ENCODE measurements at regions not wholly inside any gene's neighbourhood (a gene's known extent, or its start where the extent isn't known, plus 50 kb on each side); places are given as distances from the start of the nearest gene placed in this dataset.

DNA sequence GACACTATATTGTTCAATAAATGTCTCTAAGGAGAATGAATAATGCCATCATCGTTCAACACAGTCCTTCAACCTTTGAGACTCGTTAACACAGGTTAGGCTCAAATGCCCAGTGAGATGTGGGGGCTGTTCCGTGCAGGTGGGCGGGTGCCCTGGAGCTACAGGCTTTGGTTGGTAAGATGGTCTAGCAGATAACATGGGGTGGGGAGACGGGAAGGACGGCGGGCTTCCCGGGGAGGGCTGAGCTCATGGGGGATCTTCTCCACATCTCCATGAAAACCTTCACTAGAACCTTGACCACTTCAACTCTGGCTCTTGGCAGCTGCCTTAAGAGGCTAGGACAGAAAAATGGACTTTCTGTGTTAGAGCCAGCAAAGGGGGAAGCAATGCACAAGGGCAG lies 134.1 kb upstream of the TCERG1L start:
- DNase-seq = no peak

DNA sequence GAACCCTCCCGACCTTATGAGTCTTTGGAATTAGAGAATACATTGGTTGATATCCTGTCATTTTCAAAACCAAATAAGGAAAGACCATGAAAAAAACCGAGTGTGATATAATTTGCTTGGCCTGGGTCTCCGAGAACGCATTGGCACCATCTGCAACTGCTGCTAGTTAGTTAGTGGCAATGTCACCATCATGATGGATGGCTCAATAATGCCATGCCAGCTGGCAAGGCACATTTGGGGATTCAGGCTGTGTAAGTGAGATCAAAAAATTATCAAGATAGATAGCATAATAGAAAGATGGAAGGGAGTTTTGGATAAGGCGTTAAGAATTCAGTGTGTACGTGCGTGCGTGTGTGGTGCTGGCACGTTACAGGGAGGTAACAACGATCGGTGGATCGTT lies 134.7 kb upstream of the TCERG1L start:
- no peak for DNase-seq

DNA sequence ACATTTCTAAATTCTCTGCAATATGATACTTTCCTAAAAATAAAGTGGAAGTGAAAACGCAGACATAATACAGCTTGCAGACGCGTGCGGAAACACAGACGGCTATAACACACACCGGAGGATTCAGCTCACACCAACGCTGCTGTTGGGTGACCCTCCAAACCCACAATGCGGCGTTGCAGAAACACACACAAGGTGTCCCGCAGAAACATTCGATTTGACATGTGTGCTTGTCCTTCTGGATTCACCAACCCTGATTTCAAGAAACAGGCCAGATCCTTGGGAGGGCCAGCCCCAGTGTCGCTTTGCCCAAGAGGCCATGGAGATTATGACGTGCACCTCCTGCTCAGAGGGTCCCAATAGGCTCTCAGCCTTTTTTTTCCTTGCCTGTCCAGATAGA lies 136.7 kb upstream of the TCERG1L start:
- no peak for DNase-seq

DNA sequence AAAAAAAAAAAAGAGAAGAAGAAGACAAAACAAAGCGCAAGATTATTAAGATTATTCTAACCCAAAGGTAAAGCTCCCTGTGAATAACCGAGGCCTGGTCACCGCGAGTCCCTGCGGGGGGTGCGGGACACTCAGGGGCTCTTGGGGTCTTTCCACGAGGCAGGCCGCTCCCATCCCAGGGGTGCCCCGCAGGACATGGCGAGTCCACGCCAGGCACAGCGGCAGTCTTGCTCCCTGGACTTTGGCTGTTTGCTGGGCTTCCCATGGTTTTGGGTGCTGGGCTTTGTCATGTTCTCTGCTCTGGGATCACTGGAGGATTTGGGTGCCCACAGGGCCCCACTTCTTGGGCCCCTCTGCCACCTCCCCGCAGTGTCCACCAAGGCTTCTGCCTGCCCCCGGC lies 137.4 kb upstream of the TCERG1L start:
- DNase-seq = no peak

DNA sequence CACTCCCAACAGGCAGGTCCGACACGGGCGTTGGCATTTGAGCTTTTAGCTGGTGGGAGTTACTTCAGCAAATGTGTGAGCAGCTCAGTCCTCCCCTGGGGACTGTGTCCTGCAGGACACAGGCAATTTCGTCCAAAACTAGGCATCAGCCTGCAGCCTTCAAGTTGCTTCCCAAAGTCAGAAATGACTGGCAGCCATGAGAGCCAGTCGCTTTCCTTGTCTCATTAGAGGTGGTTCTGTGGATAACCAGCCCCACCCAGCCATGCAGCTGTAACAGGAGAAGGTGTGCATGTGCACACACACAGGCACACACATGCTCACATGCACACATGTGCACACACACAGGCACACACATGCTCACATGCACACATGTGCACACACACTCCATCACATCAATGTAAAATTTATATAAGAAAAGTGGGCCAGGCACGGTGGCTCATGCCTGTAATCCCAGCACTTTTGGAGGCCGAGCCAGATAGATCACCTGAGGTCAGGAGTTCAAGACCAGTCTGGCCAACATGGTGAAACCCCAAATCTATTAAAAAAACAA lies 138.8 kb upstream of the TCERG1L start:
- DNase-seq = no peak

DNA sequence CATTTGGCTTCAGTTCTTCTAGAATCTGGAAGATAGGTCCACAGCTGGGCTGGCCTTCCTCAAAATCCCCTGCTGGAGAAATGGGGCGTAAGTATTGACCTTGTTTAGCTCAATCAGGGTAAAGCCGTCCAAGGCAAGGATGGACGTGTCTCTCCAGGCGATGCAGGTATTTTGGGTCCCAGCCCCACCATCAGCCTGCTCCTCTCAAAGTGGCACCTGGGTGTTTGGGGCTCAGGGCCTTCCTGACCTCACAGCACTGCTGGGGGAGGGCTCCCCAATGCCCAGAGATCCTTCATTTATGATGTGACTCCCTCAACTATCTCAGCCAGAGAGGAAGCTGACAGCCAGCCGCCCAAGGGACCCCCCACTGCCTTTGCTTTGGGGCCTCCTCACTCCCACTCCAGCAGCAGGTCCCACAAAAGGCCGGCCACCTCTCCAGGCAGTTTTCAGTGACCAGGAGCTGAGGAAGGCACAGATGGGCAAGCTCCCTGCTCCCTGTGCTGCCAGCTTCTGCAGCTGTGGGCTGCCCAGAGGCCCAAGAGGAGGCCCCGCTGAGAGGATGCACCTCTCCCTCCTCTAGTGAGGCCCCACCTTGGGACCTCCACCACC lies 140.0 kb upstream of the TCERG1L start:
- no peak for DNase-seq

DNA sequence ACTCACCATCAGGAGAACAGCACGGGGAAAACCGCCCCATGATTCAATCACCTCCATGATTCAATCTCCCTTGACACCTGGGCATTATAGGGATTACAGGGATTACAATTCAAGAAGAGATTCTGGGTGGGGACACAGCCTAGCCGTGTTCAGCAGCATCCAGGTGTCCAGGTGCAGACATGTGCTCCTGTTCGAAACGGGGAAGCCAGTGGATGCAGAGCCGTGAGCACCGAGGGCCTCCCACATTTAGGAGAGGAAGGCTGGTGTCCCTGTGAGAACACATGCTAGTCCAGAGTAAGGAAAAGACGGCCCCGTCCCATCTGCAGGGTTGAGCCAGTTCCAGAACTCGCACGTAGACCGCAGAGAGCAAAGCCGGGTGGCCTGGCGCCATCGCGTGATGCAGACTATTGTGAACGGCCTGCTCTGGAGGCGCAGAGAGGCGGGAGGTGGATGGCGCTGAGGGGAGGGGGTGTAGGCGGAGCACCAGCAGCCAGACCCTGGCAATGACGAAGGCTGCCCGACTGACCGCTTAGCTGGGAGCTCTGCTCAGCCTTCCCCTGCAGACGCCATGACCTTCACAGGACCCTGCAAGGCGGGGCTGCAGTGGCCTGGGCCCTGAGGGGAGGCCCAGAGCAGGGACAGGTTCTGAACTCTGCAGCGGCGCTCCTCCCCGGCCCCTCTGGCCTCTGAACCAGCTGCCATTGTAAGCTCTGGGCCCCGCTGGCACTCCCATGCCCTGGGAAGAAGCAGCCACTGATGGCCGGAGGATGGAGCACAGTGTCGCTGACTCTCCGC lies 141.6 kb upstream of the TCERG1L start:
- no peak for DNase-seq

DNA sequence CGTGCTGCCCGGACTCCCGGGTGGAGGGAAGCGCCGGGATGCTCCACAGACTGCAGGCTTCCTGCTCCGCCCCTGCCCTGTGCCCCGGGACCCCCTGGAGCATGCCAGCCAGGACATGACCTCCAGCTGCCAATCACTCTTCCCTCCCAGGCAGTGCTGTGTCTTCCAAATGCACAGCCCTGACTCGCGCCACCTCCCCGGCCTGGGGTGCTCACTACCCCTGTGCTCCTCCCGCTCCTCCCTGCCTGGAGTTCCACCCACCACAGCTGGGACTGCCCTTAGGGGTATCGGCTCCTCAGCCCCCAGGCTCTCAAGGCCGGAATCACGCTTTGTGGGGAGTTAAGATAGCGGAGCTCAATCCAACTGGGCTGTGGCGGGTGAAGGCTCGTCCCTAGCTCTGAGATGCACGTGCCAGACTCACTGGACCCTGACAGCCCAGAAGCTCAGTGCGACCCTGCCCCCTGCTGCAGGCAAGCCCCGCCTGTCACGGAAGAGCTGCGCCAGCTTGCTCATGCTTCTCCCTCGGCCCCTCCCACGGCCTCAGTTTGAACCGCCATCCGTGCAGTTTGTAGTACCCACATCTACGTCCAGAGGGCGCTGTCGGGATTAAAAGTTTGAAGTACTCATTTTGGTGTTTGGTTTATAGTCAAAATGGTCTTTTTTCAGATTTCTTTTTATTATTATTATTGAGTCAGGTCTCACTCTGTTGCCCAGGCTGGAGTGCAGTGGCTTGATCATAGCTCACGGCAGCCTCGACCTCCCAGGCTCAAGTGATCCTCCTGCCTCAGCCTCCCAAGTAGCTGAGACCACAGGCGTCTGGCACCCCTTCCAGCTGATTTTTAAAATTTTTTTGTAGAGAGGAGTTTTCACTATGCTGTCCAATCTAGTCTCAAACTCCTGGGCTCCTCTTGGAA lies 142.5 kb upstream of the TCERG1L start:
- DNase-seq = peak in 1 of 2 experiments; percentile 20

DNA sequence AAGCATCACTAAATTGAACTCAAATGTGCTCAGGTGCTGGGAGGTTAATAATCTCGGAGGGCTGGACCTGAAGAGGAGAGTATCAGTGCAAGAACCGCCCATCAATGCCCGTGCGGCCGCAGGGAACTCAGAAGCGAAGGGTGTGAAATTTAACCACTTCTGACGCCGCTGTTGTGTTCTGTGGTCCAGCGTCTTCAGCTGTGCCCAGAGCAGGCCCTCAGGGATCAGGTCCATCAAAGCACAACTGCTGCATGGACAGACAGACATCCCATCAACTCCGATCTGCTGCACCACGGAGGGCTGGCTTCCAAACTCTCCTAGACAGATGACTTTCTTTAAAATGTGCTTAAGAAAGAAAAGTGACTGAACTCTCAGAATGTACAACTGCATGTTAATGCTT lies 144.9 kb upstream of the TCERG1L start:
- no peak for DNase-seq

DNA sequence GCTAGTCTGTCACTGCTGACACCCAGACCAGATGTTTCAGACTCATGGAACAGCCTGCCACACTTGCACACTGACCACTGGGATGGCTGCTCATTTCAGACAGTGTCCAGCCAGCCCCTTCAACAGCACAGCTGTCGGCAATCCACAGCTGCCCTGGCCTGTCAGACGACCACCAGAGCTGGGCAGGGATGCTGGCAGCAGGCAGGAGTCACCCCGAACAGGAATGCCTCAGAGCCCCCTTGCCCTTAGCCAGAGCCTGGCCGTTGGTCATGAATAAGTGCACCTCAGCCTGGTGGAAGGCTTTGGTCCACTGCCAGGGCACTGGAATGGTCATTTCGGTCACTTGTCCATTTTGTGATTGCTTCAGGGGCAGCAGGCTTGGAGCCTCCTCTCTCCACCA lies 149.6 kb upstream of the TCERG1L start:
- no peak for DNase-seq

DNA sequence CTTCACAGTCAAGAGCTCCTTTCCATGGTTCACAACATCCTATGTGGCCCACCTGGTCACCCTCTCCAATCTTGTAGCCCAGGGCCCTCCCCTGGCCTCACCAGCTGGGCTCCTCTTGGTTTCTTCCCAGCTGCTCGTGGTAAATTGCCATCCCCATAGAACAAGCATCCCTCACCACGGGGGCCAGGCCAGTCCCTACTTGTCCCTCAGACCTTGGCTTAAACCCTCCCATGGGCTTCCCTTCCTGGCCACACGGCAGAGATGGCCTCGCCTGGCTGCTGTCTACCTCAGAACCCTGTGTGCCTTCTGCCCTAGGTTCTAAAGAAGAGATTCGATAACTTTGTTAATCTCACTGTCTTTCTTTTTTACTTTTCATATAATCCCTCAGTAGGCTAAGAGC lies 153.3 kb upstream of the TCERG1L start:
- DNase-seq = no peak

DNA sequence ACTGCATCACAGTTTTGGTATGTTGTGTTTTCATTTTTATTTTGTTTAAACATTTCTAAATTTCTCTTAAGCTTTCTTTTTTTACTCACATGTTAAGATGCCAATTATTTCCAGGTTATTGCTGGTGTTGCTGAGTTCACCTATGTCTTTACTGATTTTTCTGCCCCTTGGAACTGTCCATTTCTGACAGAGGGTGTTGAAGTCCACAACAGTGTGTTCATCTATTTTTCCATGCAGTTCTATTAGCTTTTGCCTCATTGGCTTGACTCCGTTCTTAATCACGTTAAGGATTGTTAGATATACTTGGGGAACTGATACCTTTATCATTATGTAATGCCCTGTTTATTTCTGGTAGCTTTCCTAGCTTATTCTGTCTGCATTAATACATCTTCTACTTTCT lies 158.0 kb upstream of the TCERG1L start:
- DNase-seq = no peak

DNA sequence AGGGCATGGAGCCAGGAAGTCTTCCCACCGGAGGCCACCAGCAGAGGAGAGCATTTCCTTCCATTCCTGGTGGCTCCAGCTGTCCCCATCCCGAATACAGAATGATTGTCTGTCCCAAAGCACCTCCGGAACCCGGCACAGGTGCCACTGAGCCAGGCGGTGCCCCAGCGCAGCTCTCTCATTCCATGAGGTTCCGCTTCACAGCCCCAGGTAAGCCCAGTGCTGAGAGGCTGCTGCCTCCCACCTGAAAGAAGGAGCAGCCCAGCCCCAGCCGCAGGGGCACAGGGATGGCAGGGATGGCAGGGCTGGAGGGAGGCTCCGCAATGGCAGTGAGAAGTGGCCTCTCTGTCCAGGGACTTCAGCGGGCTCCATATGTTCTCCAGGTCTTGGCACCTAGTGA lies 162.1 kb upstream of the TCERG1L start:
- no peak for DNase-seq

DNA sequence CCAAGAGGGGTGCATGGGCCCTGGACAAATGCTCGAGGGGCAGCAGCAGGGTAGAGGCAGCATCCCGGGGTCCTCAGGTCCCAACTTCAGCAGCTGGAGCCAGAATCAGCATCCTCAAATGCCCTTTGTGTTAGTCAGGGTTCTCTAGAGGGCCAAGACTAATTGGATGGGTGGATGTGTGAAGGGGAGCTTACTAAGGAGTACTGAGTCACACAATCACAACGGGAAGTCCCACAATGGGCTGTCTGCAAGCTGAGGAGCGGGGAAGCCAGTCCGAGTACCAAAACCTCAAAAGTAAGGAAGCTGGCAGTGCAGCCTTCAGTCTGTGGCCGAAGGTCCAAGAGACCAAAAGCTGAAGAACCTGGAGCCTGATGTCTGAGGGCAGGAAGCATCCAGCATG lies 162.9 kb upstream of the TCERG1L start:
- no peak for DNase-seq

DNA sequence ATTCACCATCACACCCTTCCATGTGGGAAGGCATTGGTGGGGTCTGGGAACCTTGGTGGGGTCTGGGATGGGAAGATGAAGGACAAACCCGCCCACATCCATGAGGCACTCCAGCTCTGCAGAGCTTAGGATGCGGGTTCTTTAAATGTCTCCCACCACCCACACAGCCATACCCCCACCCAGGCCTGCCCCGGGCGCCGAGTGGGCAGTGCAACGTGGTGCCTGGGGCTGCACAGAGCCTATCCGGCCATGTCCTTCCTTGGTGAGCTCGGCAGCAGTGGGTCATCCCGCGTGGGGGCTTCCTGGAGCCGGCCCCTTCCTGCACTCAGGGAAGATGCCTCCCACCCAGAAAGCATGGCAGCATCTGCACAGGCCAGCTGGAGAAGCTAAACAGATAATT lies 163.5 kb upstream of the TCERG1L start:
- no peak for DNase-seq

DNA sequence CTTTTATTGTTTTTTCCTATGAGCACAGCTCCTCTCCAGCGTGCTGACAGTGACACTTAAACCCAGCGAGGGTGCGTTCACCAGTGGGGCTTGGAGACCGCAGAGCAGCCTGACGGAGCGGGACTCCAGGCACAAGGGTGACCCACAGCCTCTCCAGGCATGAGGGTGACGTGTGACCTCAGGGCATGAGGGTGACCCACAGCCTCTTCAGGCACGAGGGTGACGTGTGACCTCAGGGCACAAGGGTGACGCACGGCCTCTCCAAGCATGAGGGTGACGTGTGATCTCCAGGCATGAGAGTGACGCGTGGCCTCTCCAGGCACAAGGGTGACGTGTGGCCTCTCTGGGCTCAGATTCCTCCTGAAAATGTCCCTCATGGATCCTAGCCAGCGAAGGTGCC lies 164.3 kb upstream of the TCERG1L start:
- DNase-seq = no peak

DNA sequence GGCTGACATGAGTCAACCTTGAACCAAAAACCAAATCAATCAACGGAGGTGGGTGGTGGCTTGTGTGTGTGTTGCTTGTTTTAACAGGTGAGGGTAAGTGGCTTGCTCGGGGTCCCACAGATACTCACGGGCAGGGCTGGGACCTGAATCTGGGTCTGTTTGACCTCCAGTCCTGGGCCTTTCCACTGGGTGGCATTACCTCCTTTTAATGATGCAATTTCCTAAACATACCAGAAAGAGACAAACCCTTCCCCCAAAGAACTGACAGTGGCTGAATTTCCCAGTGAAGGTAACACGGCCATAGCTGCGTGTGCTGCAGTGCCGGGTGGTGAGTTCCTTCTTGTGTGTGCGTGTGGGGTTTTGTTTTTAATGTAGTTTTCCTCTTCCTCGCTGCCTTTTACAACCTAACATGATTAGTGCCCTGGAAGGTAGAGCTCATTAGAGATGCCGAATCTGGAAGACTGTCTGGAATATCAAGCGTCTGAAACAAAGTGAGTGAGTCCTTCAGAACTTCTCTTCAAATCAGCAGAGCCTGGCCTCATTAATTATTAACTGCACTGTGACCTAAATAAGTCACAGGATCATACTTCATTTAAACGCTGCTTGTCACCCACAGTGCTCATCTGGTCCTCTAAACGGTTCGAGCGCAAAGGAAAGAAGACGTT lies 166.1 kb upstream of the TCERG1L start:
- no peak for DNase-seq

DNA sequence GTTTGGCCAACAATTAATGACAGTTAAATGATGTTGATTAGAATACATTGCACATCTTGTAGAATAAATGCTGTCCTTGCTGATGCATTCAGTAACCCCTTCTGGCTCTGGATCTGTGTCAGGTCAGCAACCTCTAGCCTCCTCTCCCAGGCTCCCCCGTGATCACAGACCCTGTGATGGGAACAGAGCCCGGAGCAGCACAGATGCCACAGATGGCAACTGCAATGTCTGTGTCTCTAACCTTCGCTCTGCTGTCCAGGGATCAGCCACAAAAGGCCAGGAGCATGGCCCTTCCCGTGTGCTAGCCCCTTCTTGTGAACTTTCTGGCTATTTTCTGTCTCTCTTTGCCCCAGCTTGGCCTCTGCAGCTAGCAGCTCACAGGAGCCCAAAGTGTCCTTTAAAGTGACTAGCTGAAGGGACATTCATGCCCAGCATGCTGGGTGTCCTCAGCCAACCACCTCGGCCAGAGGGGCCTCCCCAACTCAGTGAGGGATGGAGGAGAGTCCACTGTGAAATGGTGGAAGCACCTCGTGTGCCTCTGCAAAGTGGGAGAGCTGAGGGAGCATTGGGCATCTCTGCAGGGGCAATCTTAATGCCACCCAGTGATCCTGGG lies 167.0 kb upstream of the TCERG1L start:
- DNase-seq = no peak

DNA sequence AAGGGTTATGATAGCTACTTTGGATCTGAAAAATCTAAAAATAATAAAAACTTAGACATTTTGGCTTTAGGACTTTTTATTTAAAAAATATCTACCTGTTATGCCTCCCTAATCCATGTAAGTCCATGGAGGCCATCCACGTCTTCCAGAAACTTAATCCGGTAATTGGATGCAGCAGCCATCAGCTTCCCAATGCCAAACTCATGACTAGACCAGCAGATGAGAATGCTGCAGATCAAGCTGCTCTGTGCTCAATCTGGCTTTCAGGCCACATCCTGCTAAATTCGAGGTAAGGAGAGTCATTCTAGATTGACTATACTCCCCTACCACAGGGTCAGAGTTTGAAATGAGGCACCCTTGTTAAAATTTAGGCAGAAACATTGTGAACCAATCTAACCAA lies 168.5 kb upstream of the TCERG1L start:
- no peak for DNase-seq

DNA sequence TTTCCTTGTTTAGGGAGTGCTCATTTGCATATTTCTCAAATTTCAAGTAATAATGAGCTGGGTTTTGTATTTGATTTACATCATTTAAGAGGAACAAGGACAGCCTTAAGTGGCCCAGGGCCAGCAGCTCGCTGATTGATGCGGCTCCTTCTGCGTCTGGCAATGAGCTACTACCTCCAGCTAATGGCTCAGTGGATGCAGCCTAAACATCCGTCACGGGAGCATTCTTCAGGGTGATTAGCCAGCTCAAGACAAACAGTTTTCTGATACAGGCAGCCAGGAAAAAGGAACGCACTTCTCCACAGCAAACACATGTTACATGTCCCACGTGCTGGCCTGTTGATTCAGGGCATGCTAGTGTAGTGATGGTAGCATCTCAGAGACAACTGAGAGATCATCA lies 169.3 kb upstream of the TCERG1L start:
- no peak for DNase-seq

DNA sequence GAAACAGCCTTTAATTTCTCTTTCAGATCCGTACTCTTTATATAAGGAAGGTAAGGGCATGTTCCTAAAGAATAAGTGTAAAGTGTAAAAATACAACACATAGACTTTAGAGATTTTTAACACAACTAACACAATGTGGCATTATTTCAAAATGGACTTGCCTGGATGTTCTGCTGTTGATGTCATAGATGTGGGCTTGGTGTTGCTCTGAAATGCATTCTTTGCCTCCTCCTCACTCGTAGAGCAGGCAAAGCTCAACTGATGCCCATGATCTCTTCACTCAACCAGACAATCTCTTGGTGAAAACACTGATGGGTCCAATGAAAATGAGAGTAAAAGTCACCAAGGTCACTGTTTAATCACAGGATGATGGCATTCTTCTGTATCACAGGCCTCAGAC lies 174.2 kb upstream of the TCERG1L start:
- DNase-seq = no peak

DNA sequence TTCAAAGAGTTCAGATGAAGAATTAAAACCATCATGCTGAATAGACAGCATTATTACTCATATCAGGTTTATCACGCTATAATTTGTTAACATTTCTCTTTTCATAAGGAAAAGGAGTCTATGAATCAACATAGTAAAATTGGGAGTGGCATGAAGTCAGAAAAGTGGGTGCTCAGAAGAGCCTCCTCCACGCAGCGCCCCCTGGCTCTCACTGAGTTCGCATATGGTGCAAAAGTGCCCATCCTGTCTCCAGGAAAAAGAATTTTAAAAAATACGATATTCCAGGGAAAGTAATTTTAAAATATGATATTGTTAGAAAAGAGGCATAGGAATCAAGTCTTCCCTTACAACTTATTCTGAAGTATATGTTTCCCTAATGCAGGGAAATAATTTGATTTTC lies 176.3 kb upstream of the TCERG1L start:
- DNase-seq = no peak

Data from AML-193 (cell line).